Keratinocyte (primary cell): ENCODE measurements at regions not wholly inside any gene's neighbourhood (a gene's known extent, or its start where the extent isn't known, plus 50 kb on each side); places are given as distances from the start of the nearest gene placed in this dataset.

Experiments used
- DNase-seq: peaks from one replicate; pipeline ENCODE4 v3.0.0-alpha.2; 2011; ENCODE audit warnings: low read depth, missing footprints, low spot score
- FAIRE-seq: peaks from 2 replicates; lab custom pipeline; 2011; peaks lifted over from hg19 to GRCh38; lab: Jason Lieb, UNC
- H2AFZ ChIP-seq: 2 replicates; pipeline ENCODE4 v1.6.0; 2012; ENCODE audit warnings: low read length, control low read depth, inconsistent platforms; ENCODE audit not compliant: control insufficient read depth
- H3K27ac ChIP-seq: 2 replicates; pipeline ENCODE4 v1.5.1; 2011; ENCODE audit warnings: low read length; ENCODE audit not compliant: control insufficient read depth, insufficient read depth
- H3K27me3 ChIP-seq: 3 replicates; pipeline ENCODE4 v1.6.0; 2011; ENCODE audit warnings: low read length; ENCODE audit not compliant: control insufficient read depth, insufficient read depth; ENCODE audit errors: extremely low read depth
- H3K36me3 ChIP-seq, 2 experiments: 2 replicates in 1 of 2; 3 replicates in 1 of 2; pipeline ENCODE4 v1.5.1; 2011; ENCODE audit warnings: low read length in 2 of 2, mild to moderate bottlenecking in 1 of 2; ENCODE audit not compliant: control insufficient read depth in 2 of 2, insufficient read depth in 2 of 2; ENCODE audit errors: extremely low read depth in 1 of 2
- H3K4me1 ChIP-seq: 3 replicates; pipeline ENCODE4 v1.5.1; 2011; ENCODE audit warnings: low read length; ENCODE audit not compliant: control insufficient read depth, insufficient read depth; ENCODE audit errors: extremely low read depth
- H3K4me2 ChIP-seq: 3 replicates; pipeline ENCODE4 v1.6.0; 2011; ENCODE audit warnings: low read depth, low read length; ENCODE audit not compliant: control insufficient read depth, insufficient read depth; ENCODE audit errors: extremely low read depth
- H3K4me3 ChIP-seq, 3 experiments: fragments of 200-600 bp in 1 of 3; sonication (generic) in 1 of 3; 2 replicates in 2 of 3; 3 replicates in 1 of 3; pipeline ENCODE4 v1.5.1; 2011 to 2016; ENCODE audit warnings: low read length in 3 of 3, mild to moderate bottlenecking in 3 of 3, control low read depth in 2 of 3, inconsistent platforms in 1 of 3, low read depth in 1 of 3, mixed read lengths in 1 of 3, mixed run types in 1 of 3, moderate library complexity in 1 of 3; ENCODE audit not compliant: control insufficient read depth in 2 of 3, insufficient read depth in 2 of 3; ENCODE audit errors: extremely low read depth in 1 of 3
- H3K79me2 ChIP-seq: 2 replicates; pipeline ENCODE4 v1.6.0; 2012; ENCODE audit warnings: low read length; ENCODE audit not compliant: control insufficient read depth, insufficient read depth
- H3K9ac ChIP-seq: 3 replicates; pipeline ENCODE4 v1.6.0; 2011; ENCODE audit warnings: low read length; ENCODE audit not compliant: control insufficient read depth, insufficient read depth; ENCODE audit errors: extremely low read depth
- H3K9me1 ChIP-seq: 3 replicates; pipeline ENCODE4 v1.6.0; 2011; ENCODE audit warnings: low read length; ENCODE audit not compliant: control insufficient read depth, insufficient read depth; ENCODE audit errors: extremely low read depth
- H3K9me3 ChIP-seq: 2 replicates; pipeline ENCODE4 v1.5.1; 2012; ENCODE audit warnings: low read depth, low read length; ENCODE audit not compliant: control insufficient read depth
- H4K20me1 ChIP-seq: 3 replicates; pipeline ENCODE4 v1.6.0; 2011; ENCODE audit warnings: low read length; ENCODE audit not compliant: control insufficient read depth, insufficient read depth; ENCODE audit errors: extremely low read depth
- EZH2 ChIP-seq: IDR thresholded peaks from one replicate; pipeline ENCODE4 v1.6.1; 2012; ENCODE audit warnings: inconsistent platforms, mild to moderate bottlenecking, low read length, moderate library complexity
- dilution Hi-C: fragments of 300-500 bp; cut with MboI; formaldehyde crosslinking; loops from one replicate; pipeline ENCODE4 v1.7.0; 2020; ENCODE audit warnings: low sequenced_read_pairs; ENCODE audit not compliant: extremely low pct_ligation_motif_present
- TF ChIP-seq, protein P1 (sequence below), 3 experiments: IDR thresholded peaks in 1 of 3; conservative IDR thresholded peaks in 1 of 3; optimal IDR thresholded peaks in 1 of 3; 2 replicates in 2 of 3; 3 replicates in 1 of 3; pipeline versions ENCODE3 to v1.5.1; 2011; ENCODE audit warnings: low read length in 3 of 3, mild to moderate bottlenecking in 3 of 3, moderate library complexity in 2 of 3, control low read depth in 1 of 3, inconsistent platforms in 1 of 3; ENCODE audit not compliant: insufficient read depth in 2 of 3; ENCODE audit errors: extremely low read depth in 1 of 3

DNA sequence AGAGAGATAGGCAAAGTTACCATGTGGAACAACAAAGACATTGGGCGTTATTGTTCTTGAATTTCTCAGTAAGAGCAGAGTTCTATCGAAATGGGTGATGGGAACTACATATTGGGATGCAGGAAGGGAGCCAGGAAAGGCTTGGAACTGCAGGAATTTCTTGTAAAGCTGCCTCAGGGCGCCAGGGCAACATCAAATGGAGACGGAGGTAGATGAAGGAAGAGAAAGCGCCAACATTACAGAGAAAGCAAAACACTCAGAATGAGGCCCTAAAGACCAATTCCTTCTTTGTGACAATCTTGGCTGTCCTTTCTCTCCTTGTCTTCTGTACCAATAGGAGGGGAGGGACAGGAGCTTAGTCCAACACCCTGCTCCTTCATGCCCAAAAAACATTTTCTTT is 148.4 kb downstream of the RPAP3 start:
- FAIRE-seq: no peak
- H3K4me1 ChIP-seq: peaks cover 8% of the 10 kb centered on the region
- no peaks in the 10 kb centered on the region for H3K27me3 ChIP-seq
- H3K27ac ChIP-seq: no peak overlapping the region
- no peaks in the 10 kb centered on the region for H3K9me1 ChIP-seq
- H2AFZ ChIP-seq: no peak overlapping the region
- H4K20me1 ChIP-seq: no peaks in the 10 kb centered on the region
- dilution Hi-C loops: no loop called here
- no peaks in the 10 kb centered on the region for H3K79me2 ChIP-seq
- DNase-seq: no peak
- TF ChIP-seq, protein P1, sequence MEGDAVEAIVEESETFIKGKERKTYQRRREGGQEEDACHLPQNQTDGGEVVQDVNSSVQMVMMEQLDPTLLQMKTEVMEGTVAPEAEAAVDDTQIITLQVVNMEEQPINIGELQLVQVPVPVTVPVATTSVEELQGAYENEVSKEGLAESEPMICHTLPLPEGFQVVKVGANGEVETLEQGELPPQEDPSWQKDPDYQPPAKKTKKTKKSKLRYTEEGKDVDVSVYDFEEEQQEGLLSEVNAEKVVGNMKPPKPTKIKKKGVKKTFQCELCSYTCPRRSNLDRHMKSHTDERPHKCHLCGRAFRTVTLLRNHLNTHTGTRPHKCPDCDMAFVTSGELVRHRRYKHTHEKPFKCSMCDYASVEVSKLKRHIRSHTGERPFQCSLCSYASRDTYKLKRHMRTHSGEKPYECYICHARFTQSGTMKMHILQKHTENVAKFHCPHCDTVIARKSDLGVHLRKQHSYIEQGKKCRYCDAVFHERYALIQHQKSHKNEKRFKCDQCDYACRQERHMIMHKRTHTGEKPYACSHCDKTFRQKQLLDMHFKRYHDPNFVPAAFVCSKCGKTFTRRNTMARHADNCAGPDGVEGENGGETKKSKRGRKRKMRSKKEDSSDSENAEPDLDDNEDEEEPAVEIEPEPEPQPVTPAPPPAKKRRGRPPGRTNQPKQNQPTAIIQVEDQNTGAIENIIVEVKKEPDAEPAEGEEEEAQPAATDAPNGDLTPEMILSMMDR (optimal IDR thresholded peaks at IDR 0.05 in 1 of 3, IDR thresholded peaks at IDR 0.05 in 1 of 3, conservative IDR thresholded peaks at IDR 0.05 in 1 of 3; ENCODE audit: extremely low read depth in 1 of 3, insufficient read depth in 2 of 3, low read length in 3 of 3): no peak
- TF ChIP-seq EZH2: no peak
- no peak overlapping the region for H3K4me2 ChIP-seq
- no peaks in the 10 kb centered on the region for H3K36me3 ChIP-seq
- H3K9ac ChIP-seq: no peak overlapping the region
- H3K4me3 ChIP-seq: no peak overlapping the region
- H3K9me3 ChIP-seq: peaks cover 4% of the 10 kb centered on the region

GRCh38 chr12:47556261-47557030 is 149.4 kb downstream of the RPAP3 start:
- H3K4me3 ChIP-seq: no peak overlapping the region
- DNase-seq (peak; percentile 32), FAIRE-seq (peak; percentile 71)
- dilution Hi-C loops: no loop called here
- no peak overlapping the region for H3K4me2 ChIP-seq
- H4K20me1 ChIP-seq: no peaks in the 10 kb centered on the region
- H3K9ac ChIP-seq: no peak overlapping the region
- peaks cover 4% of the 10 kb centered on the region for H3K9me3 ChIP-seq
- no peak overlapping the region for H3K27ac ChIP-seq
- H3K79me2 ChIP-seq: no peaks in the 10 kb centered on the region
- H3K9me1 ChIP-seq: no peaks in the 10 kb centered on the region
- H3K4me1 ChIP-seq: peaks cover 8% of the 10 kb centered on the region
- H3K27me3 ChIP-seq: no peaks in the 10 kb centered on the region
- no peak overlapping the region for H2AFZ ChIP-seq
- TF ChIP-seq EZH2: no peak
- TF ChIP-seq, protein P1 (optimal IDR thresholded peaks at IDR 0.05 in 1 of 3, IDR thresholded peaks at IDR 0.05 in 1 of 3, conservative IDR thresholded peaks at IDR 0.05 in 1 of 3; ENCODE audit: extremely low read depth in 1 of 3, insufficient read depth in 2 of 3, low read length in 3 of 3): no peak
- H3K36me3 ChIP-seq: no peaks in the 10 kb centered on the region
